HG03354 (cell line): ENCODE measurements at regions not wholly inside any gene's neighbourhood (a gene's known extent, or its start where the extent isn't known, plus 50 kb on each side); places are given as distances from the start of the nearest gene placed in this dataset.
"Not testable (repeated sequence)": the region's sequence is repeated elsewhere in the genome, so short reads cannot be mapped to it uniquely, and the experiment has no call there.

Experiments
- ATAC-seq: cut with Tn5 transposase; IDR thresholded peaks from one replicate; pipeline ENCODE4 v1.9.1; 2021; ENCODE audit warnings: mild to moderate bottlenecking; ENCODE audit not compliant: unreplicated experiment, poor library complexity, severe bottlenecking

GRCh38 chr13:69287050-69287698, 820.5 kb upstream of the ATXN8OS start:
- ATAC-seq, result no peak

- no peak for ATAC-seq
These were observed 823.8 kb upstream of the ATXN8OS start for GRCh38 chr13:69283837-69284236.

DNA sequence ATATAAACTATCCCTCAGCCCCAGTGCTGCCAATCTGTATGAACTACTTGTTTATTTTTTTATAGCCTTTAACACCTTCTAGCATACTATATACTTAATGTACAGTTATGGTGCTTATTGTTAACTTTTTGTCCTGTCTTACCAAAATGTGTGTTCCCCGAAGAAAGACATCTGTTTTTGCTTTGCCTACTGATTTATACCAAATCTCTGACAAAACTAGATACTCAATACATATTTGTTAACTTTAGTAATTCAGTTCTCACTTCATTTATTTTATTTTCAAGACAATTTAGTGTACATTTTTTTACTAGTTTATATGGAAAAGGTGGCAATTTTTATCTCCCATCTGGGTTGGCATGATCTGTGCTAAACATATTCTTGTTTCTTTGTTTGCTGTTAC, 824.3 kb upstream of the ATXN8OS start:
- no peak for ATAC-seq

- ATAC-seq, result no peak
These were observed 827.2 kb upstream of the ATXN8OS start for GRCh38 chr13:69280399-69280798.

DNA sequence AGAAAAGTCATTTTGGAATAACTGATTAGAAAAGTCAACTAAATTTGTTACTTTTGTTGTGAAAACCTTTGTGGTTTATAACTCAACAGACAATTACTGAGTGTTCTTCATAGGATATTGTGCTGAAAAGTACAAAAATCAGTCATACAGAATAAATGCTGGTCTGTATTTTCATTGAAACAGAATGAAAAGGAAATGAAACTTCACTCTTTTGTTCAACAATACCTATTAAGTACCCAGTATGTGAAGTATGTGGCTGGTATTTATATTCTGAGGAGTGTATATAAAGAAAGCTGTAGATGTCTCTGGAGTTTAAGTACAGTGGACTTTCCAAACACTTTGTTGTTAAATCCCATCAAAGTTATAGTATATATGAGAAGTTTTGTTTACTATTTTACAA, 828.4 kb upstream of the ATXN8OS start:
- no peak for ATAC-seq

DNA sequence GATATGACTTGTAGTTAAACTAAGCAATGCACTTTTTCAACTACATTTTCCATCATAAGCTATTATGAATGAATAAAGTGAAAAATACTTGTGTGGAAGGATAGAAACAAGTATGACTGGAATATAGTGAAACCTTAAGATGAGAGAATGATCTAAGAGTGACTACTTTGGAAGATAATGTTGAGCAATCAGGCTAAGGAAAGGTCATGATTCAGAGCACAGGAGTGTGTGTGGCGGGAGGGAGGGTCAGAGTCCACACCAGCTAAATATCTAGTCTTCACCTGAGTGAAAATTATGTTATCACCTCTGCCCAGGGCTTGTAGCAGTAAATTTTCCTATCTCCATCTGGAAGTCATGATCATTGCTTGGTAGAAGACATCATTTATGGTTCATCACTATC, 833.4 kb upstream of the ATXN8OS start:
- ATAC-seq, result no peak

DNA sequence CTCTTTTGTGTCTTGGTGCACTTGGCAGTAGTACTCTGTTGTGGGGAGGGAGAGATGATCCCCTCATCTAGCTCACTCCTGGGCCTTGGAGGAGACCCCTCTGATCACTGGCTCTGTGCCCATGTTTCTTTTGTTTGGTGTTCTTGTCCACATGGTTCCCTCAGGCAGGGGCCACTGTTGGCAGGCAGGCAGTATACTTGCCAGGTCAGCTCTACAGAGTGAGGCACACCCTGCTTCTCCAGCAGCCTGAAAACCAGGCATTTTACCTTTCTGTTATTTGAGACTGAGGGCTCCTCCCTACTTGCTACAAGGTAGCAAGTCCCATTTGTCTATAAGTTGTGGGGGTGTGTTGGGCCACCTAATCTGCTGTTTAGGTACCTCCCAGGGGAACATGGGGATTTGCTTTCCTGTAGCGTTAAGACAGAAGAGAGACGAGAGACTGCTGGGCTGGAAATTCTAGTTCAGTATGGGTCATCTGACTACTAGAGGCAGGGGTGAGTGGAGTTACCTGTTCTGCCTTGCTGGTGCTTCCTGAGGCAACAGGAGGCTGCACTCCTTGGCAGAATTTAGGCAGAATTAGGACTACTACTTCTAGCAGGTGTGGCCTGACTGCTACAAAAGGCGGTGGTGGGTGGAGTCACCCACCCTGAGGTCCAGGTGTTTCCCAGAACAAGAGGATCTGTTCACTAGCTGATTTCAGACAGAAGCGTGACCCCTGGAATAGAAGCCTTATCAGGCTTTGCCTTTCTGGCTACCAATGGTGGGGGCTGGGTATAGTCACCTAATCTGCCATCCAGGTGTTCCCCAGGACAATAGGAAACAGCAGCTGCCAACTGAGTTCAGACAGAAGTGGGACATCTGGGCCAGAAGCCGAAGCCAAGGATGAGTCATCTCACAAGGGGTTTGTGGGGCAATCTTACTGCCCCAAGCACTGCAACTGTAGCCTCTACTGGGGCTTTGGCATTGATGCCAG, 843.0 kb upstream of the ATXN8OS start:
- no peak for ATAC-seq

GRCh38 chr13:69243366-69243765, 864.3 kb upstream of the ATXN8OS start:
- no peak for ATAC-seq

GRCh38 chr13:69234171-69234570, 873.5 kb upstream of the ATXN8OS start:
- ATAC-seq, result no peak

DNA sequence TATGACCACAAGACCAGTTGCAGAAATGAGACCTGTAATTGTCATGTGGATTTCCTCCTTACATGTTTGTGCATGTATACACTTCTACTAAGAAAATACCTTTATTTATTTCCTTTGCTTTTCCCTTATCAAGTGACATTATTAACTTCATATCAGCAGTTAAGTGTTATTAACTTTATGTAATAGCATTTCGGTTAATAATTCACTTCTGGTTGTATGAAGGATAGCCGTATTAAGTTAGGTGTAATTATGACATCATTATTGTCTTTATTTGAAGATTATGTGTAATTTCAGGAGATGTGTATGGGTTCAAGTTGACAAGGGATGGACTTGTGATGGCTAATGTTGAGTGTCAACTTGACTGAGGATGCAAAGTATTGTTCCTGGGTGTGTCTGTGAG, 881.2 kb upstream of the ATXN8OS start:
- no peak for ATAC-seq

GRCh38 chr13:69221633-69222498, 885.8 kb upstream of the ATXN8OS start:
- not testable (repeated sequence) for ATAC-seq

GRCh38 chr13:69213396-69213795, 894.2 kb upstream of the ATXN8OS start:
- ATAC-seq, result no peak

GRCh38 chr13:69204620-69205019, 903.0 kb upstream of the ATXN8OS start:
- ATAC-seq, result no peak

GRCh38 chr13:69202996-69203395, 904.6 kb upstream of the ATXN8OS start:
- no peak for ATAC-seq

DNA sequence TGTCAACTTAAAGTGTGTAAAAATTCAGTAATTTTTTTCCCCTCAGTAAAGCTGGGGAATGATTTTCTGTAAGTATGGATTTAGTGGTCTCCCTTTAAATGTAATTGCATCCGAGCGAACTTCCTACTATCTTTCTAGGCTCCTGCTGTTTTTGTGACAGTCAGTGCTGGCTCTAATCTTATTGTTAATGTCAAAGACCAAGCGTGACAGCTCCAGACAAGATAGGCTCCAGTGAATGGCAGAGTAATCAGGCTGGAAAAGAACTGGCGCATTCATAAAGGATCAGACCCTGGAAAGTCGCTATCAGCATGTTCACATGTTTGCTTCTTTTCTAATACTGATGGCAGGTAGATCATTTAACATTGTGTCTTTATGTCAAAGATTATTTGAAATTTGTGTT, 908.0 kb upstream of the ATXN8OS start:
- no peak for ATAC-seq

GRCh38 chr13:69198706-69199105, 908.9 kb upstream of the ATXN8OS start:
- no peak for ATAC-seq

DNA sequence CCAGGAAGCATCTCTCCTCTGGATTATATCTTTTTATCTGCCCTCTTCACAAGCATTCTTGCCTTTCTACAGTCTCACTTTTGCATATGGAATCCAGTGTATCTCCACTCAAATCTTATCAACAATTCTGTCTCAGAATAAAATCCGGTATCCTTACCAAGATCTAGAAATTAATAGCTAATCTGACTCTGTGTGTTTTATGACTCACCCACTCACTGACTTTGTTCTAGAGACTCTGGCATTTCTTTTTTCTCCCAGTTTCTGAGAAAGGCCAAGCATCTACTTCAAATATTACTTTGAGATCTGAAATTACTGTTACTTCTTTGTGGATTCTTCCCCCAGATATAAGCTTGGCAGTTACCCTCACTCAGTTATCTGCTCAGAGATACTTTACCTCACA, 913.5 kb upstream of the ATXN8OS start:
- no peak for ATAC-seq

DNA sequence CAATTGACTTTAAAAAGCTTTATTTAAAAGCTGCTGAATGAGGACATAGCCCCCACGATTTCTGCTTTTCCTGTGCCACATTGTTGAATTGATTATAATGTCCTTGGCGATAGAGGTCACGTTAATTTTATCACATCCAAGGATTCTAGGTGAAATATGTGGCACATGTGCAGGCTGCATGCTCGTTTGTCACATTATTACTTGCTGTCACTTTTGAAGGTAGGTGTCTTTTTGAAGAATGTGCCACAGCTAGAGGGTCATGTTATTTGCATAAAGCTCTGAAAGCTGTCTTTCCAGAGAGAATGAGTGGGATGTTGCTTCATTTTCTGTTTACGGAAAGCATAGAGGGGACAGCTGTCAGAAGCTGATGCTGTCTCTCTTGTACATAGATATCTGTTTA, 927.6 kb upstream of the ATXN8OS start:
- no peak for ATAC-seq

DNA sequence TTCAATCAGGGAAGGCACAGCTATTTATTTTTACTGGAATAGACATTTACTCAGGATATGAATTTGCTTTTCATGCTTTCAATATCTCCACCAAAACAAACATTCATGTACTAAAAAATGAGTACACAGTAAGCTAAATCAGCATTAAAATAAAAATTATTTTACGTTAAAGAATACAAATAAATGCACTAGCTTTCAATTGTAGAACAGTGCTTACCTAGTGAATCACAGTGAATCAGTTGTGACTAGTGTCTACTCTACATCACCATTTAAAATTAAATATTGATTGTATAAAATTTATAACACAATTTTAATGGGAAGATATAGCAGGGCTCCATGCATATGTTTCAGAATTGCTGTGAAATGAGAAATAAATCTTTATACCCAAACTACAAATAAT, 929.6 kb upstream of the ATXN8OS start:
- no peak for ATAC-seq

DNA sequence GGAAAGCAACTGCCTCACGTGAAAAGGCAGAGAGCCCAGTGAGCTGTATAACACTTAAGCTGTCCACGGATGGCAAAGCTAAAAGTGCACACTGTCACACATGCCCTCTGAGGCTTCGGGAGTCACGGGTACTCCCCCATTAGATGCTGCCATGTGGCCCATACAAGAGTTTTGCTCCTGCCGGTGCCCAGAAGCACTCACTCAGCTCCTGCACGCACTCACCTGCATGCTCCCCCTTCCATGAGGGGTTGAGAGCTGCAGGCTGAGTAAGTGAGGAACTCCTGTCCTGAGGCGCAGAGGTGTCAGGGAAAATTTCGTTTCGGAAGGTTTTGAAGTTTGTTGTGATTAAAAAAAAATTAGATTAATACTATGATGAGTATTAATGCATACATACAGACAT, 939.2 kb upstream of the ATXN8OS start:
- no peak for ATAC-seq
